ENCODE measurements at regions not wholly inside any gene's neighbourhood (a gene's known extent, or its start where the extent isn't known, plus 50 kb on each side); places are given as distances from the start of the nearest gene placed in this dataset.

DNA sequence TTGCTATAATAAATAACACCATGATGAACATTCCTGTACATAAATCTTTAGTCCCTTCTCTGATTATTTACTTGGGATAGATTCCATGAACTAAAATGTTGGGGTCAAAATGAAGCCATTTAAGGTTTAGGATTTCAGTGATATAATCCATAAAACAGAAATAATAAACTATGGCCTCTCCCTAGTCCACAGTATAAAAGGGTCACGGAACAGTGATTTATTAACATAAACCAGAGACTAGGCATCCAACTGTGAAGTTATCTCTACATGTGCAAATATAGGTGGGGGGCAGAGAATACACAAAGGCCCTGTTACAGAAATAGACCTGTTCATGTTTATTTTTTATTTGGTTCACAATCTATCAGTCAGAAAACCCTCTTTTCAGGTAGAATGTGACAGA, 499.1 kb upstream of the SLIT2 start:
- H3K4me3 ChIP-seq, result no peak overlapping the region
- DNase-seq, result no peak
- in situ Hi-C loops (cut with MboI; ENCODE audit: low pct_ligation_motif_present in 1 of 4, low pct_unique_long_range_greater_than_20kb in 1 of 4, low sequenced_read_pairs in 3 of 4) (no loop called here), intact Hi-C loops (cut with DNase I; ENCODE audit: low total_unique reads) (no loop called here)
- H3K27ac ChIP-seq, result no peak overlapping the region
- no peaks in the 10 kb centered on the region for H3K27me3 ChIP-seq
- no peaks in the 10 kb centered on the region for H3K4me1 ChIP-seq
- no peaks in the 10 kb centered on the region for H3K36me3 ChIP-seq
- 50 to 55% methylated on average over 1 of the region's 1 CpG for WGBS, 2 donors (ENCODE audit: low coverage in 1 of 2)
- TF ChIP-seq, protein P1, sequence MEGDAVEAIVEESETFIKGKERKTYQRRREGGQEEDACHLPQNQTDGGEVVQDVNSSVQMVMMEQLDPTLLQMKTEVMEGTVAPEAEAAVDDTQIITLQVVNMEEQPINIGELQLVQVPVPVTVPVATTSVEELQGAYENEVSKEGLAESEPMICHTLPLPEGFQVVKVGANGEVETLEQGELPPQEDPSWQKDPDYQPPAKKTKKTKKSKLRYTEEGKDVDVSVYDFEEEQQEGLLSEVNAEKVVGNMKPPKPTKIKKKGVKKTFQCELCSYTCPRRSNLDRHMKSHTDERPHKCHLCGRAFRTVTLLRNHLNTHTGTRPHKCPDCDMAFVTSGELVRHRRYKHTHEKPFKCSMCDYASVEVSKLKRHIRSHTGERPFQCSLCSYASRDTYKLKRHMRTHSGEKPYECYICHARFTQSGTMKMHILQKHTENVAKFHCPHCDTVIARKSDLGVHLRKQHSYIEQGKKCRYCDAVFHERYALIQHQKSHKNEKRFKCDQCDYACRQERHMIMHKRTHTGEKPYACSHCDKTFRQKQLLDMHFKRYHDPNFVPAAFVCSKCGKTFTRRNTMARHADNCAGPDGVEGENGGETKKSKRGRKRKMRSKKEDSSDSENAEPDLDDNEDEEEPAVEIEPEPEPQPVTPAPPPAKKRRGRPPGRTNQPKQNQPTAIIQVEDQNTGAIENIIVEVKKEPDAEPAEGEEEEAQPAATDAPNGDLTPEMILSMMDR (IDR thresholded peaks at IDR 0.05), result no peak
- TF ChIP-seq EP300 (IDR thresholded peaks at IDR 0.05; ENCODE audit: low read depth) (no peak), POLR2A (IDR thresholded peaks at IDR 0.05) (no peak), POLR2AphosphoS5 (IDR thresholded peaks at IDR 0.05) (no peak)
- H3K9me3 ChIP-seq, result no peaks in the 10 kb centered on the region

DNA sequence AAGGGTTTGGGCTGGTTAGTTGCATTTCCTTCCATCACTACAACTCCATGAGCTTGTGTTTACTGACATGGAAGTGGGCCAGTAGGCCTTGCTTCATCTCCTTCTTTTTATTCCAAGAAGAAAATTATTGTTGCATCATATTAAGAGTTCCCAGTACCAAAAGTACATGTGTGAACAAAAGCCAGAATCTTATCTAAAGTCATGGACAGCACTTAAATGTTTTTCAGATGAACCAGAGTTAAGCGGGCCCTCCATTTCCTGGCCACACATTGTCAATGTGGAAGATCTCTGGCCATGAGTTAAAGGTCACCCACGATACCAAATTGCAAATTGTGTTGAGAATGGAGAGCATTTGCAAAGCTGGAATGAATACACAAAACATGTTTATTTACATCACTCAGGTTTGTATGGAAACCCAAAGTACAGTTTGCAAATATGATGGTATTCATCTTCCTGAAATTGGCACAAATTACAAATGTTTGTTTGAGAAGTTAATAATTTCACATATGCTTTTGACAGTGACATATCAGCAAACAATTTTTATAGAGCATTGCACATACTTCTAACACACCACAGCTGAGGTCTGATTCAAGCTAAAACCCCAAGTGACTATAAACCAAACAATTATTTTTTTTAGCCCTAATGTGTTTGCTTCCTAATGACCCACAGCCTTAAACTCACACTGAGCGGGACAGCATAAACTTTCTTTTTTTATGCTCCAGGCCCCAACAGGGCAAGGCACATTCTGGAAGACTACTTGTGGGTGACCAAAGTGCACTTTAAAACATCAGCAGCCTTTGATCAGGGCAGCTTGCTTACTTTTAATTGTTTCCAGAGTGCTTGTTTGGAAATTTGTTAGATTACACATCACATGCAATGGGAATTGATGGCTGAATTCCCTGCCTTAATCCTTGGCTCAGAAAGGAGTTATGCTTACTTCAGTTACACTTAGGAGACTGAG, 502.9 kb upstream of the SLIT2 start:
- DNase-seq, result peak; percentile 14
- Histone ChIP-seq H3K4me3 (no peak overlapping the region), H3K4me1 (no peaks in the 10 kb centered on the region), H3K27ac (peak overlapping the region in 2 of 4 donors; percentile 7 to 27), H3K27me3 (no peaks in the 10 kb centered on the region), H3K36me3 (no peaks in the 10 kb centered on the region), H3K9me3 (no peaks in the 10 kb centered on the region)
- intact Hi-C loops (cut with DNase I; ENCODE audit: low total_unique reads), result no loop called here
- in situ Hi-C loops (cut with MboI; ENCODE audit: low pct_ligation_motif_present in 1 of 4, low pct_unique_long_range_greater_than_20kb in 1 of 4, low sequenced_read_pairs in 3 of 4), result no loop called here
- 55 to 72% methylated on average over 1 to 3 of the region's 3 CpGs for WGBS, 2 donors (ENCODE audit: low coverage in 1 of 2)
- peak; percentile 10 to 17 (median 15) for TF ChIP-seq POLR2AphosphoS5 (IDR thresholded peaks at IDR 0.05)
- TF ChIP-seq, protein P1 (IDR thresholded peaks at IDR 0.05), result no peak

DNA sequence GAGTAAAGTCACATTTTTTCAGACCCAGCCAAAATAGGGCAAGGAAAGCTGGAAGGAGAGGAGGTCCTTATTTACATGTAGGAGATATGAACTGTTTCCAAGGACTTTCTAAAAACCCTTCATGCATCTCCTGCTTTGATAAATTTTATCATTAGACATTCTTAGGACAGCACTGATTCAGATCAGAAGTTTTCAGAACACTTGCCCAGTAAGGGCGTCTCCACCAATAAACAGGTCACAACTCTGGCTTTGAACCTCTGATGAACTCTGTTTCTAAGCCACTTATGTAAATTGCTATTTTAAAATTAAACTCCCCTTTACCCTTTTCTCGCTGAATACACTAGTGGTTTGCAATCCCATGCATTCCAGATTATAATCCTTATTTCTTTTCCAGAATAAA, 505.3 kb upstream of the SLIT2 start:
- intact Hi-C loops (cut with DNase I; ENCODE audit: low total_unique reads) (no loop called here), in situ Hi-C loops (cut with MboI; ENCODE audit: low pct_ligation_motif_present in 1 of 4, low pct_unique_long_range_greater_than_20kb in 1 of 4, low sequenced_read_pairs in 3 of 4) (no loop called here)
- H3K9me3 ChIP-seq, result no peaks in the 10 kb centered on the region
- no peaks in the 10 kb centered on the region for H3K4me1 ChIP-seq
- 65 to 70% methylated on average over 2 of the region's 2 CpGs for WGBS, 2 donors (ENCODE audit: low coverage in 1 of 2)
- H3K36me3 ChIP-seq, result no peaks in the 10 kb centered on the region
- H3K4me3 ChIP-seq, result no peak overlapping the region
- no peaks in the 10 kb centered on the region for H3K27me3 ChIP-seq
- H3K27ac ChIP-seq, result no peak overlapping the region
- no peak for DNase-seq
- no peak for TF ChIP-seq POLR2A (IDR thresholded peaks at IDR 0.05)
- TF ChIP-seq, protein P1 (IDR thresholded peaks at IDR 0.05), result no peak
- no peak for TF ChIP-seq EP300 (IDR thresholded peaks at IDR 0.05; ENCODE audit: low read depth)
- TF ChIP-seq POLR2AphosphoS5 (IDR thresholded peaks at IDR 0.05), result no peak

DNA sequence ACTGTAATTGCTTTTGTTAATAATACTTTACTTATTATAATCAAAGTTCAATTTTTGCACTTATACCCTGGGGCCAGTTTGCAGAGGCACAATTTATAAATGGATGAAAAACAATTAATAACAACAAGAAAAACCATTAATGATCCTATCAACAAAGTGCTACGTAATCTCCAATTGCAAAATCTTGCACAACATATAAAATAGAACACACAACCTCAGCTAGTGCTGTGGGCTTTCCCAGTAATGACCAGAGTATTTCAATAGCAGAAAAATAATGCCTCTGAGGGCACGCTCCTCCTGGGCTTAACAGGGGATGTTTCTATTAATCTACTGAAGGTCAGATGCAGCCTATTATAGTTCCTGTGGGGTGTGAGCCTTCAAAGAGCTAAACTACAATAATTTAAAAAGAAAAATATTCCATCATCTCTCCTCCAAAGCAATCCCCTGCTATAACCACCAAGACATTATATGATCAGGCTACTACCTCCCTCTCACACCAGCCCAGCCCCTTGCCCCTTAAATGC, 508.5 kb upstream of the SLIT2 start:
- H3K9me3 ChIP-seq, result no peaks in the 10 kb centered on the region
- no peaks in the 10 kb centered on the region for H3K36me3 ChIP-seq
- TF ChIP-seq, protein P1 (IDR thresholded peaks at IDR 0.05), result no peak
- WGBS, 2 donors (ENCODE audit: low coverage in 1 of 2), result 78 to 100% methylated on average over 2 of the region's 2 CpGs
- H3K27me3 ChIP-seq, result no peaks in the 10 kb centered on the region
- H3K4me1 ChIP-seq, result no peaks in the 10 kb centered on the region
- H3K4me3 ChIP-seq, result no peak overlapping the region
- in situ Hi-C loops (cut with MboI; ENCODE audit: low pct_ligation_motif_present in 1 of 4, low pct_unique_long_range_greater_than_20kb in 1 of 4, low sequenced_read_pairs in 3 of 4), result no loop called here
- no peak overlapping the region for H3K27ac ChIP-seq
- no peak for DNase-seq
- intact Hi-C loops (cut with DNase I; ENCODE audit: low total_unique reads), result no loop called here

Measured in transverse colon (tissue), 4 donors.